ENCODE measurements at regions not wholly inside any gene's neighbourhood (a gene's known extent, or its start where the extent isn't known, plus 50 kb on each side); places are given as distances from the start of the nearest gene placed in this dataset.

DNA sequence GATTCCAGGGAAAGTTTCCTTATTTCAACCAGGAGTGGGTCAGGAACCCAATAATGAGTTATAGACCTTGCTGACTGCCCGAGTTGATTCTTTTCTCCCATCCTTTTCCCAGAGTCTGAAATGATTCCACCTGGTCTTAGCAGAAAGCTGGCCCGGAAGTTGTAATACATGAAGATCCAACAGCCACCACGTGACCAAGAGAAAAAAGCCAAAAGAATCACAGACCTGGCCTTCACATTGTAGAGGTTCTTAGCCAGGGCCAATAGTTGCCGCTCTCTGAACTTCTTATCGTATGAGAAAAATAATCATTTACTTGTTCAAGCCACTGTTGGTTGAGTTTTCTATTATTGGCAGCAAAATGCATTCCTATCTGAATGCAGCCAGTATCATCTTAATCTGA lies 161.2 kb upstream of the HMGA2 start:
- TF ChIP-seq RAD21 (IDR thresholded peaks at IDR 0.05; ENCODE audit: low read depth) (no peak), EP300 (IDR thresholded peaks at IDR 0.05; ENCODE audit: borderline replicate concordance) (no peak)

Data from Ishikawa (cell line).